K562 (cell line): ENCODE measurements at regions not wholly inside any gene's neighbourhood (a gene's known extent, or its start where the extent isn't known, plus 50 kb on each side); places are given as distances from the start of the nearest gene placed in this dataset.

Experiments
- ATAC-seq: fragments of 200-7000 bp; cut with Tn5 transposase; 3 replicates; pipeline ENCODE4 v1.9.1; 2020; ENCODE audit warnings: moderate library complexity
- BruUV-seq: library from RNA; stranded (reverse); fragments of 400-500 nt; replicated peaks from 2 replicates; lab custom pipeline; 2021; lab: Mats Ljungman, UMichigan
- CTCF ChIA-PET: fragments of 300-600 bp; formaldehyde crosslinking; extraction: SDS; loops from one replicate; lab custom pipeline; 2021; ENCODE audit warnings: low intra/inter-chr PET ratio; lab: Yijun Ruan, JAX
- POLR2A ChIA-PET: fragments of 300-600, 350-650 bp; sonication (Branson Sonifier 250); formaldehyde crosslinking; extraction: SDS; loops from one replicate; lab custom pipeline; 2021; ENCODE audit warnings: antibody characterized with exemption, inconsistent platforms; lab: Yijun Ruan, JAX
- DNase-seq, 4 experiments: peaks; one replicate each; pipeline versions ENCODE4 v3.0.0 to v3.0.0-alpha.2; 2011 to 2018; ENCODE audit warnings: low spot score in 3 of 4, mixed read lengths in 3 of 4; ENCODE audit errors: extremely low read depth in 1 of 4
- FAIRE-seq: peaks from 2 replicates; lab custom pipeline; 2011; peaks lifted over from hg19 to GRCh38; lab: Jason Lieb, UNC
- H2AFZ ChIP-seq: 2 replicates; pipeline ENCODE4 v1.6.0; 2011; ENCODE audit warnings: low read depth, low read length, control low read depth, inconsistent platforms
- H3K27ac ChIP-seq: fragments of 200-600 bp; 3 replicates; pipeline ENCODE4 v1.8.0; 2011; ENCODE audit warnings: low read depth, mild to moderate bottlenecking, control low read depth, inconsistent platforms, low read length, moderate library complexity, mixed read lengths; ENCODE audit errors: extremely low read depth
- H3K27me3 ChIP-seq, 2 experiments: fragments of 300-600 bp in 1 of 2; 2 replicates in 1 of 2; 3 replicates in 1 of 2; pipeline versions ENCODE4 v1.6.0 to v1.8.0; 2011; ENCODE audit warnings: inconsistent platforms in 2 of 2, low read length in 2 of 2, mild to moderate bottlenecking in 1 of 2, mixed read lengths in 1 of 2, moderate library complexity in 1 of 2; ENCODE audit not compliant: control insufficient read depth in 2 of 2, insufficient read depth in 2 of 2
- H3K36me3 ChIP-seq: fragments of 300-600 bp; 3 replicates; pipeline ENCODE4 v1.8.0; 2011; ENCODE audit warnings: mild to moderate bottlenecking, low read length, inconsistent platforms; ENCODE audit not compliant: control insufficient read depth, insufficient read depth
- H3K4me1 ChIP-seq, 2 experiments: fragments of 200-600 bp in 1 of 2; replicated peaks in 1 of 2; 2 replicates in 1 of 2; 3 replicates in 1 of 2; pipeline versions ENCODE4 v1.5.1 to v1.8.0; 2011; ENCODE audit warnings: inconsistent platforms in 2 of 2, low read length in 2 of 2, mild to moderate bottlenecking in 1 of 2, mixed read lengths in 1 of 2, moderate library complexity in 1 of 2; ENCODE audit not compliant: control insufficient read depth in 2 of 2, insufficient read depth in 2 of 2
- H3K4me2 ChIP-seq: 2 replicates; pipeline ENCODE4 v1.6.1; 2011; ENCODE audit warnings: low read length, control low read depth, inconsistent platforms, mixed read lengths; ENCODE audit not compliant: insufficient read depth
- H3K4me3 ChIP-seq: fragments of 200-600 bp; sonication (generic), shearing (Covaris generic); 2 replicates; pipeline ENCODE4 v1.5.1; 2016; ENCODE audit warnings: control low read depth, inconsistent platforms
- H3K79me2 ChIP-seq: fragments of 200-600 bp; 3 replicates; pipeline ENCODE4 v1.8.0; 2011; ENCODE audit warnings: low read length, inconsistent platforms; ENCODE audit not compliant: control insufficient read depth, insufficient read depth
- H3K9ac ChIP-seq, 2 experiments: 2 replicates each; pipeline versions ENCODE4 v1.6.0 to v1.6.1; 2011; ENCODE audit warnings: low read depth in 2 of 2, low read length in 2 of 2, control low read depth in 1 of 2, inconsistent platforms in 1 of 2, mild to moderate bottlenecking in 1 of 2, mixed read lengths in 1 of 2; ENCODE audit not compliant: insufficient read depth in 1 of 2
- H3K9me1 ChIP-seq: one replicate; pipeline ENCODE4 v1.6.0; 2011; ENCODE audit warnings: inconsistent platforms, mild to moderate bottlenecking, low read length, moderate library complexity; ENCODE audit not compliant: control insufficient read depth, insufficient read depth
- H3K9me3 ChIP-seq: replicated peaks from 2 replicates; pipeline ENCODE4 v1.5.1; 2011; ENCODE audit warnings: low read depth, low read length, inconsistent platforms; ENCODE audit not compliant: control insufficient read depth, insufficient read depth
- H4K20me1 ChIP-seq: replicated peaks from 2 replicates; pipeline ENCODE4 v1.6.1; 2011; ENCODE audit warnings: low read length, inconsistent platforms, mixed read lengths; ENCODE audit not compliant: control insufficient read depth, insufficient read depth
- ARHGAP35 ChIP-seq: fragments of 450-650 bp; IDR thresholded peaks from 2 replicates; pipeline ENCODE4 v1.6.1; 2018; ENCODE audit not compliant: partially characterized antibody
- HDAC3 ChIP-seq: fragments of 450-650 bp; IDR thresholded peaks from 2 replicates; pipeline ENCODE4 v1.6.1; 2018; ENCODE audit warnings: borderline replicate concordance, mild to moderate bottlenecking, moderate library complexity; ENCODE audit not compliant: partially characterized antibody
- HMGN3 ChIP-seq: IDR thresholded peaks from 2 replicates; pipeline ENCODE4 v1.6.1; 2011; ENCODE audit warnings: borderline replicate concordance, low read depth, mild to moderate bottlenecking, mixed read lengths, low read length; ENCODE audit not compliant: insufficient read length; ENCODE audit errors: extremely low read depth
- IRF2 ChIP-seq: sonication (generic); formaldehyde crosslinking; IDR thresholded peaks from 2 replicates; pipeline ENCODE4 v1.8.1; 2022; ENCODE audit warnings: mild to moderate bottlenecking, missing genetic modification reagents
- MAX ChIP-seq: sonication (generic); formaldehyde crosslinking; IDR thresholded peaks from 2 replicates; pipeline ENCODE4 v1.9.0; 2022; ENCODE audit warnings: mild to moderate bottlenecking, missing genetic modification reagents
- NFRKB ChIP-seq: fragments of 450-650 bp; IDR thresholded peaks from 2 replicates; pipeline ENCODE4 v1.6.1; 2016; ENCODE audit warnings: low read depth
- PHB2 ChIP-seq: fragments of 450-650 bp; IDR thresholded peaks from 2 replicates; pipeline ENCODE4 v1.6.1; 2017; ENCODE audit warnings: low read depth
- REST ChIP-seq, 2 experiments: fragments of 450-650 bp; formaldehyde crosslinking in 1 of 2; IDR thresholded peaks; 2 replicates each; pipeline versions ENCODE4 v1.4.0 to v1.6.1; 2014 to 2020; ENCODE audit warnings: mild to moderate bottlenecking in 2 of 2, borderline replicate concordance in 1 of 2, low read depth in 1 of 2
- ZNF518B ChIP-seq: fragments of 250-450 bp; sonication (Bioruptor Pico); IDR thresholded peaks from 2 replicates; pipeline ENCODE4 v1.5.0; 2021; ENCODE audit warnings: mild to moderate bottlenecking, moderate library complexity
- in situ Hi-C: fragments of 300-500 bp; cut with MboI; formaldehyde crosslinking; loops from 4 replicates; pipeline ENCODE4 v1.15.0; 2018; ENCODE audit warnings: inconsistent platforms, mixed read lengths
- intact Hi-C: fragments of 100-400 bp; cut with micrococcal nuclease; formaldehyde crosslinking; loops from 2 replicates; pipeline ENCODE4 v1.14.2; 2022
- TF ChIP-seq, protein P1 (sequence below), 2 experiments: fragments of 450-650 bp in 1 of 2; sonication (generic) in 1 of 2; formaldehyde crosslinking in 1 of 2; IDR thresholded peaks in 1 of 2; conservative IDR thresholded peaks in 1 of 2; 2 replicates each; pipeline versions ENCODE4 v1.6.1 to v1.8.1; 2016 to 2023; ENCODE audit warnings: mild to moderate bottlenecking in 2 of 2, moderate library complexity in 2 of 2, inconsistent platforms in 1 of 2, missing genetic modification reagents in 1 of 2

DNA sequence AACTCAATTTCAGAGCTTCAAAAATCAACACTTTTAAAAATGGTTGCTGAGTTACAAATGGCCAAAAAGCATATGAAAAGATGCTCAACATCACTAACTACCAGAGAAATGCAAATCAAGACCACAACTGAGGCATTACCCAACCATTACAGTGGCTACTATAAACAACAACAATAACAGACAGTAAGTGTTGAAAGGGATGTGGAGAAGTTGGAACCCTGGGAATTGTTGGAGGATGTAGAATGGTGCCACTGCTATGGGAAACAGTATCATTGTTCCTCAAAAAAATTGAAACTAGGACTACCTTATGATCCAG is 173.3 kb upstream of the SPRED2 start:
- BruUV-seq = no TSS peak
- H3K4me1 ChIP-seq = no peaks in the 10 kb centered on the region
- TF ChIP-seq NFRKB (no peak), PHB2 (no peak), REST (IDR thresholded peaks at IDR 0.05; ENCODE audit: borderline replicate concordance) (no peak), REST (CRISPR knock-in tag; IDR thresholded peaks at IDR 0.05; ENCODE audit: low read depth) (no peak), HMGN3 (no peak), HDAC3 (no peak), ZNF518B (CRISPR knock-in tag) (no peak), ARHGAP35 (no peak), IRF2 (CRISPR knock-in tag) (no peak), MAX (CRISPR knock-in tag) (no peak)
- TF ChIP-seq, protein P1, sequence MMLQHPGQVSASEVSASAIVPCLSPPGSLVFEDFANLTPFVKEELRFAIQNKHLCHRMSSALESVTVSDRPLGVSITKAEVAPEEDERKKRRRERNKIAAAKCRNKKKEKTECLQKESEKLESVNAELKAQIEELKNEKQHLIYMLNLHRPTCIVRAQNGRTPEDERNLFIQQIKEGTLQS (IDR thresholded peaks at IDR 0.05) = no peak
- TF ChIP-seq, protein P1 (CRISPR knock-in tag; conservative IDR thresholded peaks at IDR 0.05) = no peak

More for the DNA sequence above, 173.3 kb upstream of the SPRED2 start:
- Histone ChIP-seq H3K27ac (no peak overlapping the region), H3K4me2 (no peak overlapping the region), H4K20me1 (no peaks in the 10 kb centered on the region), H3K79me2 (no peaks in the 10 kb centered on the region), H3K9me3 (no peaks in the 10 kb centered on the region), H3K4me3 (no peak overlapping the region), H3K9me1 (no peaks in the 10 kb centered on the region), H3K36me3 (no peaks in the 10 kb centered on the region), H3K27me3 (peaks cover 28 to 39% of the 10 kb centered on the region in 2 experiments), H3K9ac (no peak overlapping the region), H2AFZ (no peak overlapping the region)
- FAIRE-seq (no peak), DNase-seq (no peak), ATAC-seq (no peak)
- intact Hi-C loops (no loop called here), in situ Hi-C loops (no loop called here)
- ChIA-PET POLR2A (no interaction called here), CTCF (no interaction called here)
